ENCODE measurements at regions not wholly inside any gene's neighbourhood (a gene's known extent, or its start where the extent isn't known, plus 50 kb on each side); places are given as distances from the start of the nearest gene placed in this dataset.
A peak's percentile ranks its signal among the peaks of the same experiment; 100 is the strongest.
"Not testable (repeated sequence)": the region's sequence is repeated elsewhere in the genome, so short reads cannot be mapped to it uniquely, and the experiment has no call there.

GRCh38 chr3:195964318-195965107 is 56.2 kb upstream of the TNK2 start:
- not testable (repeated sequence) for H3K36me3 ChIP-seq; H3K4me3 ChIP-seq (ENCODE audit: low read depth, low read length); H3K27me3 ChIP-seq; DNase-seq; H3K9me3 ChIP-seq; H3K4me1 ChIP-seq

- not testable (repeated sequence) for H3K4me1 ChIP-seq; H3K27me3 ChIP-seq; H3K36me3 ChIP-seq; H3K9me3 ChIP-seq; DNase-seq; H3K4me3 ChIP-seq (ENCODE audit: low read depth, low read length)
These were observed 53.9 kb upstream of the TNK2 start for GRCh38 chr3:195962222-195962621.

GRCh38 chr3:195960971-195961775 is 52.8 kb upstream of the TNK2 start:
- not testable (repeated sequence) for H3K4me1 ChIP-seq; H3K27me3 ChIP-seq; H3K9me3 ChIP-seq; H3K4me3 ChIP-seq (ENCODE audit: low read depth, low read length); H3K36me3 ChIP-seq
- peak; percentile 58 for DNase-seq

- DNase-seq = not testable (repeated sequence)
These were observed 51.8 kb upstream of the TNK2 start for GRCh38 chr3:195960164-195960563.

GRCh38 chr3:195959367-195960157 is 51.2 kb upstream of the TNK2 start:
- not testable (repeated sequence) for H3K4me3 ChIP-seq (ENCODE audit: low read depth, low read length); H3K27me3 ChIP-seq; H3K36me3 ChIP-seq; H3K4me1 ChIP-seq; DNase-seq; H3K9me3 ChIP-seq

More at GRCh38 chr3:195960164-195960563, 51.8 kb upstream of the TNK2 start:
- not testable (repeated sequence) for H3K4me1 ChIP-seq; H3K27me3 ChIP-seq; H3K9me3 ChIP-seq; H3K36me3 ChIP-seq; H3K4me3 ChIP-seq (ENCODE audit: low read depth, low read length)

GRCh38 chr3:195958736-195959135 is 50.4 kb upstream of the TNK2 start:
- not testable (repeated sequence) for H3K27me3 ChIP-seq; H3K9me3 ChIP-seq; H3K36me3 ChIP-seq; DNase-seq; H3K4me1 ChIP-seq; H3K4me3 ChIP-seq (ENCODE audit: low read depth, low read length)
